HG02588 (cell line): ENCODE measurements at regions not wholly inside any gene's neighbourhood (a gene's known extent, or its start where the extent isn't known, plus 50 kb on each side); places are given as distances from the start of the nearest gene placed in this dataset.

Experiments used
- ATAC-seq: cut with Tn5 transposase; IDR thresholded peaks from one replicate; pipeline ENCODE4 v1.9.1; 2021; ENCODE audit warnings: mild to moderate bottlenecking, moderate library complexity; ENCODE audit not compliant: unreplicated experiment

GRCh38 chr10:129389194-129389593, 77.8 kb upstream of the MGMT start:
- no peak for ATAC-seq

GRCh38 chr10:129390147-129390546, 76.9 kb upstream of the MGMT start:
- no peak for ATAC-seq

- no peak for ATAC-seq
Observed at GRCh38 chr10:129390726-129391125, 76.3 kb upstream of the MGMT start.

- ATAC-seq: no peak
Observed at GRCh38 chr10:129391464-129391863, 75.6 kb upstream of the MGMT start.

GRCh38 chr10:129392855-129393254, 74.2 kb upstream of the MGMT start:
- ATAC-seq: no peak

GRCh38 chr10:129393812-129394211, 73.2 kb upstream of the MGMT start:
- ATAC-seq: no peak

- ATAC-seq: no peak
Observed at GRCh38 chr10:129394518-129395328, 72.3 kb upstream of the MGMT start.

GRCh38 chr10:129396021-129396722, 70.9 kb upstream of the MGMT start:
- ATAC-seq: no peak

- no peak for ATAC-seq
Observed at GRCh38 chr10:129397198-129397974, 69.7 kb upstream of the MGMT start.

- ATAC-seq: no peak
Observed at GRCh38 chr10:129398711-129399141, 68.3 kb upstream of the MGMT start.

GRCh38 chr10:129400426-129400825, 66.6 kb upstream of the MGMT start:
- ATAC-seq: no peak

GRCh38 chr10:129402459-129402858, 64.6 kb upstream of the MGMT start:
- no peak for ATAC-seq

GRCh38 chr10:129404091-129404490, 63.0 kb upstream of the MGMT start:
- no peak for ATAC-seq

- ATAC-seq: no peak
Observed at GRCh38 chr10:129405389-129405788, 61.7 kb upstream of the MGMT start.

GRCh38 chr10:129410688-129411392, 56.2 kb upstream of the MGMT start:
- no peak for ATAC-seq

GRCh38 chr10:129411393-129411705, 55.7 kb upstream of the MGMT start:
- no peak for ATAC-seq

- ATAC-seq: no peak
Observed at GRCh38 chr10:129411772-129412171, 55.3 kb upstream of the MGMT start.

GRCh38 chr10:129413024-129413423, 54.0 kb upstream of the MGMT start:
- ATAC-seq: no peak

GRCh38 chr10:129415215-129416140, 51.6 kb upstream of the MGMT start:
- no peak for ATAC-seq

GRCh38 chr10:129416155-129416554, 50.9 kb upstream of the MGMT start:
- no peak for ATAC-seq
